ENCODE measurements at regions not wholly inside any gene's neighbourhood (a gene's known extent, or its start where the extent isn't known, plus 50 kb on each side); places are given as distances from the start of the nearest gene placed in this dataset.

- DNase-seq: no peak
- Histone ChIP-seq H3K36me3 (ENCODE audit: control insufficient read depth in 4 of 4, insufficient read depth in 4 of 4, low read length in 3 of 4) (no peaks in the 10 kb centered on the region), H3K27ac (ENCODE audit: insufficient read depth in 1 of 2, low read depth in 1 of 2, low read length in 2 of 2, poor library complexity in 1 of 2, severe bottlenecking in 2 of 2) (no peak overlapping the region), H3K27me3 (replicated peaks in 2 of 5; ENCODE audit: control insufficient read depth in 4 of 5, insufficient read depth in 5 of 5, low read length in 4 of 5) (peaks cover 0 to 2% (median 0%) of the 10 kb centered on the region in 5 experiments), H3K4me3 (ENCODE audit: control insufficient read depth in 1 of 7, extremely low read depth in 1 of 7, insufficient read depth in 4 of 7, low read depth in 2 of 7, low read length in 6 of 7) (no peak overlapping the region), H3K4me1 (ENCODE audit: control extremely low read depth in 1 of 4, control insufficient read depth in 4 of 4, insufficient read depth in 4 of 4, low read length in 3 of 4) (no peaks in the 10 kb centered on the region), H3K9me3 (ENCODE audit: control extremely low read depth in 1 of 5, control insufficient read depth in 4 of 5, insufficient read depth in 2 of 5, low read depth in 1 of 5, low read length in 4 of 5) (no peaks in the 10 kb centered on the region)
- ChIA-PET CTCF (no interaction called here), POLR2A (no interaction called here)
- no CpG with 5 or more reads among the region's 4 CpGs for WGBS (ENCODE audit: insufficient coverage)
These were observed 230.7 kb downstream of the TMX3 start for GRCh38 chr18:68484241-68484640.

DNA sequence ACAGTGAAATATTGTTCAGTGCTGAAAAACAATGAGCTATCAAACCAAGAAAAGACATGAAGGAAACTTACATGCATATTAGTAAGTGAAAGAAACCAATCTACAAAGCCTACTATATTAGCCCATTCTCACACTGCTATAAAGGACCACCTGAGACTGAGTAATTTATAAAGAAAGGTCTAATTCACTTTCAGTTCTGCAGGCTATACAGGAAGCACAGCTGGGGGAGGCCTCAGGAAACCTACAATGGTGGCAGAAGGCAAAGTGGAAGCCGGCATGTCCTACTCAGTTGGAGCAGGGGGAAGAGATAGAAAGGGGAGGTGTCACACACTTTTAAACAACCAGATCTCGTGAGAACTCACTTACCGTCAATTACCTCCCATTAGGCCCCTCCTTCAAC is 232.1 kb downstream of the TMX3 start:
- no peaks in the 10 kb centered on the region for H3K36me3 ChIP-seq (ENCODE audit: control insufficient read depth in 4 of 4, insufficient read depth in 4 of 4, low read length in 3 of 4)
- no peak for DNase-seq
- CTCF ChIA-PET: no interaction called here
- no peak overlapping the region for H3K27ac ChIP-seq (ENCODE audit: insufficient read depth in 1 of 2, low read depth in 1 of 2, low read length in 2 of 2, poor library complexity in 1 of 2, severe bottlenecking in 2 of 2)
- no peaks in the 10 kb centered on the region for H3K4me1 ChIP-seq (ENCODE audit: control extremely low read depth in 1 of 4, control insufficient read depth in 4 of 4, insufficient read depth in 4 of 4, low read length in 3 of 4)
- H3K27me3 ChIP-seq (replicated peaks in 2 of 5; ENCODE audit: control insufficient read depth in 4 of 5, insufficient read depth in 5 of 5, low read length in 4 of 5): peaks cover 0 to 2% (median 0%) of the 10 kb centered on the region in 5 experiments
- POLR2A ChIA-PET: no interaction called here
- WGBS (ENCODE audit: insufficient coverage): no CpG with 5 or more reads among the region's 3 CpGs
- no peaks in the 10 kb centered on the region for H3K9me3 ChIP-seq (ENCODE audit: control extremely low read depth in 1 of 5, control insufficient read depth in 4 of 5, insufficient read depth in 2 of 5, low read depth in 1 of 5, low read length in 4 of 5)
- no peak overlapping the region for H3K4me3 ChIP-seq (ENCODE audit: control insufficient read depth in 1 of 7, extremely low read depth in 1 of 7, insufficient read depth in 4 of 7, low read depth in 2 of 7, low read length in 6 of 7)

GRCh38 chr18:68480196-68480595 is 234.7 kb downstream of the TMX3 start:
- H3K4me3 ChIP-seq (ENCODE audit: control insufficient read depth in 1 of 7, extremely low read depth in 1 of 7, insufficient read depth in 4 of 7, low read depth in 2 of 7, low read length in 6 of 7): no peak overlapping the region
- H3K27me3 ChIP-seq (replicated peaks in 2 of 5; ENCODE audit: control insufficient read depth in 4 of 5, insufficient read depth in 5 of 5, low read length in 4 of 5): peaks cover 0 to 2% (median 0%) of the 10 kb centered on the region in 5 experiments
- WGBS (ENCODE audit: insufficient coverage): 92% methylated on average over 2 of the region's 4 CpGs
- no peaks in the 10 kb centered on the region for H3K9me3 ChIP-seq (ENCODE audit: control extremely low read depth in 1 of 5, control insufficient read depth in 4 of 5, insufficient read depth in 2 of 5, low read depth in 1 of 5, low read length in 4 of 5)
- no peak for DNase-seq
- ChIA-PET POLR2A (no interaction called here), CTCF (no interaction called here)
- no peaks in the 10 kb centered on the region for H3K4me1 ChIP-seq (ENCODE audit: control extremely low read depth in 1 of 4, control insufficient read depth in 4 of 4, insufficient read depth in 4 of 4, low read length in 3 of 4)
- H3K27ac ChIP-seq (ENCODE audit: insufficient read depth in 1 of 2, low read depth in 1 of 2, low read length in 2 of 2, poor library complexity in 1 of 2, severe bottlenecking in 2 of 2): no peak overlapping the region
- no peaks in the 10 kb centered on the region for H3K36me3 ChIP-seq (ENCODE audit: control insufficient read depth in 4 of 4, insufficient read depth in 4 of 4, low read length in 3 of 4)

- Histone ChIP-seq H3K9me3 (ENCODE audit: control extremely low read depth in 1 of 5, control insufficient read depth in 4 of 5, insufficient read depth in 2 of 5, low read depth in 1 of 5, low read length in 4 of 5) (no peaks in the 10 kb centered on the region), H3K27ac (ENCODE audit: insufficient read depth in 1 of 2, low read depth in 1 of 2, low read length in 2 of 2, poor library complexity in 1 of 2, severe bottlenecking in 2 of 2) (no peak overlapping the region), H3K36me3 (ENCODE audit: control insufficient read depth in 4 of 4, insufficient read depth in 4 of 4, low read length in 3 of 4) (no peaks in the 10 kb centered on the region), H3K4me1 (ENCODE audit: control extremely low read depth in 1 of 4, control insufficient read depth in 4 of 4, insufficient read depth in 4 of 4, low read length in 3 of 4) (no peaks in the 10 kb centered on the region), H3K27me3 (replicated peaks in 2 of 5; ENCODE audit: control insufficient read depth in 4 of 5, insufficient read depth in 5 of 5, low read length in 4 of 5) (peaks cover 0 to 2% (median 0%) of the 10 kb centered on the region in 5 experiments), H3K4me3 (ENCODE audit: control insufficient read depth in 1 of 7, extremely low read depth in 1 of 7, insufficient read depth in 4 of 7, low read depth in 2 of 7, low read length in 6 of 7) (no peak overlapping the region)
- 100% methylated on average over 1 of the region's 2 CpGs for WGBS (ENCODE audit: insufficient coverage)
- ChIA-PET CTCF (interaction anchor here (0.7 kb wide), 1 partner anchor 402 kb away, joined by 3 read pairs; no protein-coding TSS in a partner anchor), POLR2A (no interaction called here)
- DNase-seq: no peak
These were observed 236.7 kb downstream of the TMX3 start for GRCh38 chr18:68478246-68478645.

GRCh38 chr18:68475883-68476282 is 239.0 kb downstream of the TMX3 start:
- Histone ChIP-seq H3K4me3 (ENCODE audit: control insufficient read depth in 1 of 7, extremely low read depth in 1 of 7, insufficient read depth in 4 of 7, low read depth in 2 of 7, low read length in 6 of 7) (no peak overlapping the region), H3K27ac (ENCODE audit: insufficient read depth in 1 of 2, low read depth in 1 of 2, low read length in 2 of 2, poor library complexity in 1 of 2, severe bottlenecking in 2 of 2) (no peak overlapping the region), H3K4me1 (ENCODE audit: control extremely low read depth in 1 of 4, control insufficient read depth in 4 of 4, insufficient read depth in 4 of 4, low read length in 3 of 4) (no peaks in the 10 kb centered on the region), H3K27me3 (replicated peaks in 2 of 5; ENCODE audit: control insufficient read depth in 4 of 5, insufficient read depth in 5 of 5, low read length in 4 of 5) (no peaks in the 10 kb centered on the region), H3K36me3 (ENCODE audit: control insufficient read depth in 4 of 4, insufficient read depth in 4 of 4, low read length in 3 of 4) (no peaks in the 10 kb centered on the region), H3K9me3 (ENCODE audit: control extremely low read depth in 1 of 5, control insufficient read depth in 4 of 5, insufficient read depth in 2 of 5, low read depth in 1 of 5, low read length in 4 of 5) (no peaks in the 10 kb centered on the region)
- WGBS (ENCODE audit: insufficient coverage): 100% methylated on average over 1 of the region's 3 CpGs
- POLR2A ChIA-PET: no interaction called here
- DNase-seq: no peak
- CTCF ChIA-PET: no interaction called here

- Histone ChIP-seq H3K27ac (ENCODE audit: insufficient read depth in 1 of 2, low read depth in 1 of 2, low read length in 2 of 2, poor library complexity in 1 of 2, severe bottlenecking in 2 of 2) (no peak overlapping the region), H3K36me3 (ENCODE audit: control insufficient read depth in 4 of 4, insufficient read depth in 4 of 4, low read length in 3 of 4) (no peaks in the 10 kb centered on the region), H3K4me1 (ENCODE audit: control extremely low read depth in 1 of 4, control insufficient read depth in 4 of 4, insufficient read depth in 4 of 4, low read length in 3 of 4) (no peaks in the 10 kb centered on the region), H3K27me3 (replicated peaks in 2 of 5; ENCODE audit: control insufficient read depth in 4 of 5, insufficient read depth in 5 of 5, low read length in 4 of 5) (no peaks in the 10 kb centered on the region), H3K4me3 (ENCODE audit: control insufficient read depth in 1 of 7, extremely low read depth in 1 of 7, insufficient read depth in 4 of 7, low read depth in 2 of 7, low read length in 6 of 7) (no peak overlapping the region), H3K9me3 (ENCODE audit: control extremely low read depth in 1 of 5, control insufficient read depth in 4 of 5, insufficient read depth in 2 of 5, low read depth in 1 of 5, low read length in 4 of 5) (no peaks in the 10 kb centered on the region)
- POLR2A ChIA-PET: no interaction called here
- CTCF ChIA-PET: no interaction called here
- no peak for DNase-seq
These were observed 242.1 kb downstream of the TMX3 start for GRCh38 chr18:68472701-68473295.

DNA sequence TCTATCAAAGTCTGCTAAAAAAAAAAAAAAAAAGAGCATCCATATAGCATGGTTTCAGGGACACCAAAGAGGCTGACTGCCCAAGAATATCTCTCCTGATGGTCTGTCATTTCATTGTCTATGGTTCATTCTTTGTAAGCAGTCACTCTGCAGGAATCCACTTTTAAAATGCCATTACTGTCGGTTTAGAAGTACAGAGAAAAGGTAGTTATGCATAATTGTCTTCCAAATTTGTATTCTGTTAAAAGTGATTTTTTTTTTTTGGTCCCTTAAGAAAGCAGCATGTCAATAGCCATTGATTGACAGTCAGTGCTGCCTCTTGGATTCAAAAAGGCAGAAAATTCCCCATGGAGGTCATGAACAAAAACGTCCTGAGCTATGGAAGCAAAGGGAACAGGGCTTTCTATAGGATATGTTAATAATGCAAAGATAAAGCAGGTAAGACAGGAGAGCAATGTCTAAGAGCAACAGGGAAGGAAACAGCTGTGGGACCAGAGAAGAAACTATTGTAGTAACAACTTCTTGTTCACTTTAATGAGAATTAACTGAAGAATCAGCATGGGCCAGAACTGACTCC is 245.8 kb downstream of the TMX3 start:
- ChIA-PET POLR2A (no interaction called here), CTCF (no interaction called here)
- Histone ChIP-seq H3K36me3 (ENCODE audit: control insufficient read depth in 4 of 4, insufficient read depth in 4 of 4, low read length in 3 of 4) (no peaks in the 10 kb centered on the region), H3K4me1 (ENCODE audit: control extremely low read depth in 1 of 4, control insufficient read depth in 4 of 4, insufficient read depth in 4 of 4, low read length in 3 of 4) (no peaks in the 10 kb centered on the region), H3K27me3 (replicated peaks in 2 of 5; ENCODE audit: control insufficient read depth in 4 of 5, insufficient read depth in 5 of 5, low read length in 4 of 5) (no peaks in the 10 kb centered on the region), H3K4me3 (ENCODE audit: control insufficient read depth in 1 of 7, extremely low read depth in 1 of 7, insufficient read depth in 4 of 7, low read depth in 2 of 7, low read length in 6 of 7) (no peak overlapping the region), H3K9me3 (ENCODE audit: control extremely low read depth in 1 of 5, control insufficient read depth in 4 of 5, insufficient read depth in 2 of 5, low read depth in 1 of 5, low read length in 4 of 5) (no peaks in the 10 kb centered on the region), H3K27ac (ENCODE audit: insufficient read depth in 1 of 2, low read depth in 1 of 2, low read length in 2 of 2, poor library complexity in 1 of 2, severe bottlenecking in 2 of 2) (no peak overlapping the region)
- DNase-seq: no peak
- WGBS (ENCODE audit: insufficient coverage): 79% methylated on average over 2 of the region's 2 CpGs
